HFF-Myc (cell line): ENCODE measurements at regions not wholly inside any gene's neighbourhood (a gene's known extent, or its start where the extent isn't known, plus 50 kb on each side); places are given as distances from the start of the nearest gene placed in this dataset.

Source experiments
- DNase-seq: peaks from one replicate; pipeline ENCODE4 v3.0.0-alpha.2; 2011; ENCODE audit warnings: low read depth; ENCODE audit errors: extremely low read depth
- H3K4me3 ChIP-seq: replicated peaks from 2 replicates; pipeline ENCODE4 v1.5.1; 2011; ENCODE audit warnings: low read depth, mild to moderate bottlenecking, control low read depth, low read length
- CTCF ChIP-seq: IDR thresholded peaks from 2 replicates; pipeline ENCODE4 v1.5.1; 2012; ENCODE audit warnings: mild to moderate bottlenecking, low read depth, low read length, control low read depth; ENCODE audit errors: missing control alignments

DNA sequence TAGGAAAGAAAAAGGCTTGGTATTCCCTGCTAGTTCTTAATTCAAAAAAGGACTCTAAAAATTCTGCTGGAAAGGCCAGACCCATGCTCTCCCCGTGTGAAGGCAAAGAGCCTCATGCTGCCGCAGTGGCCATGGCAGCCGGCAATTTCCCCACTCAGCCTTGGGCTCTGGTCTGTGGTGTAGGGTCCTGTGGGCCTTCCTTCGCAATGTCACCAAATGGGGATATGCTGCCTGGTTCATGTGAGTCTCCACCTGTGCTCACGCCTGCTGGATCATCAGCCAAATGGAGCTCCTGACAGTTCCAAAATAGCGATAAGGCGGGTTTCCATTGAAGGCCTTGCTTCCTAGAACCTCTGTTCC lies 282.8 kb upstream of the ATP5MC3 start:
- no peak for DNase-seq
- no peak for TF ChIP-seq CTCF
- H3K4me3 ChIP-seq, result no peak overlapping the region

GRCh38 chr2:175463589-175464310 lies 282.2 kb upstream of the ATP5MC3 start:
- TF ChIP-seq CTCF, result no peak
- no peak for DNase-seq
- no peak overlapping the region for H3K4me3 ChIP-seq

- no peak for TF ChIP-seq CTCF
- H3K4me3 ChIP-seq, result no peak overlapping the region
- no peak for DNase-seq
Measured at GRCh38 chr2:175463169-175463568, 281.7 kb upstream of the ATP5MC3 start.

- DNase-seq, result no peak
- H3K4me3 ChIP-seq, result no peak overlapping the region
- no peak for TF ChIP-seq CTCF
Measured at GRCh38 chr2:175462246-175462645, 280.7 kb upstream of the ATP5MC3 start.

DNA sequence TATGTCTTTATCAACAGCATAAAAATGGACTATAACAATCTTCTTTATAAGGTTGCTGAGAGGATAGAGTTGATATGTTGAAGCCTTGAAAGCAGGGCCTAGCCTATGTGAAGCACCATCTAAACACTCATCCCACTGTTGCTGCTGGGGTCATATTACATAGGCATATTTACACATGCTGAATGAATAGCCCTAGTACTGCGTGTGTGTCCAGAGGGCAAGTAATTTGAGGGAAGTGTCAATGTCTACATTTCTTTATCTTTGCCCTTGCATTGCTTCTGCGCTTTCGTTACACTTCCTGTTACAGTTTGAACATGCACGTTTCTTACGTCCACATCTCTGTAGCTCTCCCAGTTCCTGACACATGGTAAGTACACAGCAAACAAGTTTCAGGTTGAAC lies 280.3 kb upstream of the ATP5MC3 start:
- H3K4me3 ChIP-seq, result no peak overlapping the region
- DNase-seq, result no peak
- no peak for TF ChIP-seq CTCF

- no peak for DNase-seq
- TF ChIP-seq CTCF, result no peak
- H3K4me3 ChIP-seq, result no peak overlapping the region
Measured at GRCh38 chr2:175457895-175458448, 276.5 kb upstream of the ATP5MC3 start.

GRCh38 chr2:175454953-175455389 lies 273.5 kb upstream of the ATP5MC3 start:
- DNase-seq, result no peak
- no peak for TF ChIP-seq CTCF
- no peak overlapping the region for H3K4me3 ChIP-seq
